GM12874 (cell line): ENCODE measurements at regions not wholly inside any gene's neighbourhood (a gene's known extent, or its start where the extent isn't known, plus 50 kb on each side); places are given as distances from the start of the nearest gene placed in this dataset.

ENCODE experiments used
- TF ChIP-seq, protein P1 (sequence below): IDR thresholded peaks from 2 replicates; pipeline ENCODE4 v1.5.1; 2011; ENCODE audit warnings: low read depth, mild to moderate bottlenecking, control low read depth, low read length, moderate library complexity; ENCODE audit not compliant: insufficient read depth

DNA sequence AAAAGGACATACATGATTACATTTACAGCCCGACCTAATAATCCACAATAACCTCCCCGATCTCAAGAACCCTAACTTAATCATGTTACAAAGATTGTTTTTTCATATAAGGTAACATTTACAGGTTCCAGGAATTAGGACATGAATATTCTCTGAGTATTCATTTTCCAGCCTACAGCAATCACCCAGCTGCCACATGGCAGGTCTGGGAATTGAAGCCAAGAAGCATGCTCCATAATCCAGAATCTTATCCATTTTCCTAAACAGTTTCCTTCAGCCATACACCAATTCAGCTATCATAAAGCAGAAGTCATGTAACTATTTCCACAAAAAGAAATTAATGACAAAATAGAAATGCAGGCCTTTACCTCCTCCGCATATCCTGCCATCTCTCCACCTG is 163.4 kb downstream of the CAAP1 start:
- TF ChIP-seq, protein P1, sequence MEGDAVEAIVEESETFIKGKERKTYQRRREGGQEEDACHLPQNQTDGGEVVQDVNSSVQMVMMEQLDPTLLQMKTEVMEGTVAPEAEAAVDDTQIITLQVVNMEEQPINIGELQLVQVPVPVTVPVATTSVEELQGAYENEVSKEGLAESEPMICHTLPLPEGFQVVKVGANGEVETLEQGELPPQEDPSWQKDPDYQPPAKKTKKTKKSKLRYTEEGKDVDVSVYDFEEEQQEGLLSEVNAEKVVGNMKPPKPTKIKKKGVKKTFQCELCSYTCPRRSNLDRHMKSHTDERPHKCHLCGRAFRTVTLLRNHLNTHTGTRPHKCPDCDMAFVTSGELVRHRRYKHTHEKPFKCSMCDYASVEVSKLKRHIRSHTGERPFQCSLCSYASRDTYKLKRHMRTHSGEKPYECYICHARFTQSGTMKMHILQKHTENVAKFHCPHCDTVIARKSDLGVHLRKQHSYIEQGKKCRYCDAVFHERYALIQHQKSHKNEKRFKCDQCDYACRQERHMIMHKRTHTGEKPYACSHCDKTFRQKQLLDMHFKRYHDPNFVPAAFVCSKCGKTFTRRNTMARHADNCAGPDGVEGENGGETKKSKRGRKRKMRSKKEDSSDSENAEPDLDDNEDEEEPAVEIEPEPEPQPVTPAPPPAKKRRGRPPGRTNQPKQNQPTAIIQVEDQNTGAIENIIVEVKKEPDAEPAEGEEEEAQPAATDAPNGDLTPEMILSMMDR, result no peak

GRCh38 chr9:26727471-26727870 is 165.1 kb downstream of the CAAP1 start:
- TF ChIP-seq, protein P1, result no peak

- TF ChIP-seq, protein P1, result no peak
These were observed 167.0 kb downstream of the CAAP1 start for GRCh38 chr9:26725573-26725972.

DNA sequence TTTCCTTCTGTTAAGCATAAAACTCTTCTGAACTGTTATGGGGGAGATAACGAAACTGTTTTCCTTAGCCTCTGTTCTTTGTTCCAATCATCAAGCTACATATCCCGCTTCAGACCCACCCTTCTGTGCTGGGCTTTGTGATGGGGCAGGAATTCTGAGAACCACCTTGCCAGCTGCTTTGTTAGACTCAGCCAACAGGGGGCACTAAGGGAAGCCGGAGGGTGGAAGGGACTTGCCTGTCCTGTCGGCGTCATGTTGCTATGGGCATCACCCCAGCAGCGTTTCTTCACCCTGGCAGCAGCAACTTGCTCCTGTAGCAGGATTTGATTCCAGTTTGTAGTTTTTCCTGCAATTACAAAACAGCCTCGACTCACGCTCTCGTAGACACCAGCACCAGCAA is 169.1 kb downstream of the CAAP1 start:
- TF ChIP-seq, protein P1, result peak; percentile 69

- TF ChIP-seq, protein P1, result no peak
These were observed 169.8 kb downstream of the CAAP1 start for GRCh38 chr9:26722755-26723154.

GRCh38 chr9:26710008-26710407 is 182.6 kb downstream of the CAAP1 start:
- TF ChIP-seq, protein P1, result no peak

DNA sequence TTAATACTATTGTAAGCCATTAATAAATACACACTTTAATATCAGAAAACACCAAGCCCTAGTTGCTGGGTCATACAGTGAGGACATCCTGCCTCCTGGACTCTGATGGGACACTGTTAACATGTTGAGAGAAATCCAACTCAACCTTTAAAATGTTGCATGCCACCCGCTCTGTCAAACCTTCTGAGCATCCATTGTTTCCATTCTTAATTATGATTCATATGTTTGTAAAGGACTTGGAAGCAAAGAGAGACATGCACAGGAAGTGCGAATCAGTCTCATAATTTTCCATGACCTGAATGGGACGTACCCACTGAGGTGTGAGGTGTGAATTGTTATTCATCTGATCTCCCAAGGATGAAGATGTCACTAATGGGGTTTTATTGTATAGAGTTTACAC is 186.4 kb downstream of the CAAP1 start:
- TF ChIP-seq, protein P1, result no peak

DNA sequence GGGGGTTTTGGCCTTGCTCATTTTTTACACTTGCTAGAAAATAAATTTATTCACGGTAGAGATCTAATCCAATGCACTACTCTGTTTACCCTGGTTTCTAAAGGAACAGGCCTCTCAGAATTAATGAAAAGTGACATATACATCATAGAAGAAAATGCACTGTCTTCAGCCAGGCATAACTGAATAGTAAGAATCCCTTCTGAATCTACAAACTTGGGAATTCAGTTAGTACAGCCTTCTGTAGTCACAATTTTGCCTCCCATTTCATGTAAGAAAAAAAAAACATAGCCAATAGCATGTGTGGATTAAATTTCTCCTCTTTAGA is 197.3 kb downstream of the CAAP1 start:
- TF ChIP-seq, protein P1, result no peak
